NCI-H2227 (cell line): ENCODE measurements at regions not wholly inside any gene's neighbourhood (a gene's known extent, or its start where the extent isn't known, plus 50 kb on each side); places are given as distances from the start of the nearest gene placed in this dataset.
A peak's percentile ranks its signal among the peaks of the same experiment; 100 is the strongest.

Experiments
- DNase-seq: peaks from one replicate; lab custom pipeline; 2025; ENCODE audit not compliant: unreplicated experiment; lab: John Stamatoyannopoulos, UW

- DNase-seq: no peak
Observed at GRCh38 chr12:97316321-97316720, 146.3 kb upstream of the RMST start.

- no peak for DNase-seq
Observed at GRCh38 chr12:97321621-97322020, 141.0 kb upstream of the RMST start.

- no peak for DNase-seq
Observed at GRCh38 chr12:97322388-97322787, 140.2 kb upstream of the RMST start.

- DNase-seq: no peak
Observed at GRCh38 chr12:97323154-97323553, 139.4 kb upstream of the RMST start.

- no peak for DNase-seq
Observed at GRCh38 chr12:97324471-97324870, 138.1 kb upstream of the RMST start.

- no peak for DNase-seq
Observed at GRCh38 chr12:97335115-97335514, 127.5 kb upstream of the RMST start.

- DNase-seq: no peak
Observed at GRCh38 chr12:97336900-97337751, 125.5 kb upstream of the RMST start.

GRCh38 chr12:97342130-97342529 is 120.5 kb upstream of the RMST start:
- no peak for DNase-seq

GRCh38 chr12:97347956-97348355 is 114.6 kb upstream of the RMST start:
- DNase-seq: no peak

GRCh38 chr12:97358361-97358760 is 104.2 kb upstream of the RMST start:
- no peak for DNase-seq

- DNase-seq: no peak
Observed at GRCh38 chr12:97359021-97359690, 103.4 kb upstream of the RMST start.

- no peak for DNase-seq
Observed at GRCh38 chr12:97363693-97364092, 98.9 kb upstream of the RMST start.

- DNase-seq: no peak
Observed at GRCh38 chr12:97368462-97369163, 94.0 kb upstream of the RMST start.

- no peak for DNase-seq
Observed at GRCh38 chr12:97375310-97375709, 87.3 kb upstream of the RMST start.

- no peak for DNase-seq
Observed at GRCh38 chr12:97380440-97380839, 82.2 kb upstream of the RMST start.

GRCh38 chr12:97385121-97385520 is 77.5 kb upstream of the RMST start:
- no peak for DNase-seq

- DNase-seq: no peak
Observed at GRCh38 chr12:97386133-97386581, 76.4 kb upstream of the RMST start.

- DNase-seq: peak; percentile 3
Observed at GRCh38 chr12:97387844-97388243, 74.8 kb upstream of the RMST start.

GRCh38 chr12:97394657-97395056 is 67.9 kb upstream of the RMST start:
- DNase-seq: no peak

GRCh38 chr12:97397008-97397407 is 65.6 kb upstream of the RMST start:
- no peak for DNase-seq

- no peak for DNase-seq
Observed at GRCh38 chr12:97398704-97399103, 63.9 kb upstream of the RMST start.

- DNase-seq: no peak
Observed at GRCh38 chr12:97404093-97404492, 58.5 kb upstream of the RMST start.
